Posterior vena cava (tissue), 2 donors: ENCODE measurements at regions not wholly inside any gene's neighbourhood (a gene's known extent, or its start where the extent isn't known, plus 50 kb on each side); places are given as distances from the start of the nearest gene placed in this dataset.

ENCODE experiments used
- DNase-seq: peaks from one replicate; pipeline ENCODE4 v3.0.0-alpha.2; 2020; ENCODE audit warnings: low spot score
- intact Hi-C, 2 donors: fragments of 100-400 bp; cut with DNase I; formaldehyde crosslinking; loops; one replicate each; pipeline versions ENCODE4 v1.14.1 to v1.14.2; 2022 to 2023
- donor health status: DM: yes; HTN: yes; CAD: no.
- donor health status: DM: yes; HTN: yes; CAD: no.

GRCh38 chr15:70427167-70428120 lies 329.7 kb upstream of the TLE3 start:
- intact Hi-C loops = no loop called here
- DNase-seq = no peak

- intact Hi-C loops = no loop called here
- DNase-seq = no peak
Measured at GRCh38 chr15:70426096-70426821, 328.5 kb upstream of the TLE3 start.

GRCh38 chr15:70424937-70425411 lies 327.3 kb upstream of the TLE3 start:
- DNase-seq = no peak
- intact Hi-C loops = no loop called here

- DNase-seq = no peak
- intact Hi-C loops = no loop called here
Measured at GRCh38 chr15:70423267-70423666, 325.6 kb upstream of the TLE3 start.

GRCh38 chr15:70422342-70422741 lies 324.6 kb upstream of the TLE3 start:
- intact Hi-C loops = no loop called here
- no peak for DNase-seq

GRCh38 chr15:70420948-70421482 lies 323.3 kb upstream of the TLE3 start:
- intact Hi-C loops = no loop called here
- no peak for DNase-seq

- DNase-seq = no peak
- intact Hi-C loops = no loop called here
Measured at GRCh38 chr15:70420086-70420947, 322.6 kb upstream of the TLE3 start.

- intact Hi-C loops = no loop called here
- DNase-seq = no peak
Measured at GRCh38 chr15:70418943-70419342, 321.2 kb upstream of the TLE3 start.

GRCh38 chr15:70417535-70417934 lies 319.8 kb upstream of the TLE3 start:
- no peak for DNase-seq
- intact Hi-C loops = no loop called here

- no peak for DNase-seq
- intact Hi-C loops = no loop called here
Measured at GRCh38 chr15:70416829-70417228, 319.1 kb upstream of the TLE3 start.

GRCh38 chr15:70415398-70415797 lies 317.7 kb upstream of the TLE3 start:
- intact Hi-C loops = no loop called here
- DNase-seq = no peak

GRCh38 chr15:70414626-70415025 lies 316.9 kb upstream of the TLE3 start:
- intact Hi-C loops = no loop called here
- DNase-seq = no peak

GRCh38 chr15:70412794-70413193 lies 315.1 kb upstream of the TLE3 start:
- intact Hi-C loops = no loop called here

GRCh38 chr15:70411143-70411863 lies 313.6 kb upstream of the TLE3 start:
- DNase-seq = no peak
- intact Hi-C loops = no loop called here

More at GRCh38 chr15:70412794-70413193, 315.1 kb upstream of the TLE3 start:
- DNase-seq = no peak

GRCh38 chr15:70410371-70410985 lies 312.8 kb upstream of the TLE3 start:
- intact Hi-C loops = no loop called here
- DNase-seq = no peak

GRCh38 chr15:70409388-70409787 lies 311.7 kb upstream of the TLE3 start:
- intact Hi-C loops = no loop called here
- DNase-seq = no peak

GRCh38 chr15:70407955-70408354 lies 310.2 kb upstream of the TLE3 start:
- intact Hi-C loops = no loop called here
- DNase-seq = no peak

GRCh38 chr15:70407336-70407670 lies 309.6 kb upstream of the TLE3 start:
- intact Hi-C loops = no loop called here
- no peak for DNase-seq
